ENCODE measurements at regions not wholly inside any gene's neighbourhood (a gene's known extent, or its start where the extent isn't known, plus 50 kb on each side); places are given as distances from the start of the nearest gene placed in this dataset.

DNA sequence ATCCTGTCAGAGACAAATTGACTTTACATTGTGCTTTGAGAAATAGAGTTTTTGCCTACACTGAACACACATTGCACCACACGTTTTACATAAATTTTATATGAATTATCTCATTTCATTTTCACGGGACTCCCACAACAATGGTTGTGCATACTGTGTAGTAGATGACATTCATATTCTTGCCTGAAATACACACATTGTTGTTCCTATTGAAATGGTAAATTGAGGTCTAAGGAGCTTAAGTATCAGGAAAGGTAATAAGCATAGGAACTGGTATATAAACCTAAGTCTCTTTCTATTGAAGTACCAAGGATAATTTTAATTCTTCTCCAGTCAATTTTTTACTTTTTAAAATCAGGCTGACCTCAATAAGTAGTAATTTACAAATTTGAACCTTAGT, 473.7 kb upstream of the DEPDC1 start:
- Histone ChIP-seq H3K36me3 (no peaks in the 10 kb centered on the region), H3K9me3 (ENCODE audit: low read depth) (no peaks in the 10 kb centered on the region), H3K4me3 (no peak overlapping the region), H3K27ac (no peak overlapping the region), H3K4me1 (ENCODE audit: low read depth) (peaks cover 2% of the 10 kb centered on the region), H3K27me3 (no peaks in the 10 kb centered on the region)
- DNase-seq (ENCODE audit: low read depth in 1 of 2, low spot score in 1 of 2): no peak
- TF ChIP-seq, protein P1, sequence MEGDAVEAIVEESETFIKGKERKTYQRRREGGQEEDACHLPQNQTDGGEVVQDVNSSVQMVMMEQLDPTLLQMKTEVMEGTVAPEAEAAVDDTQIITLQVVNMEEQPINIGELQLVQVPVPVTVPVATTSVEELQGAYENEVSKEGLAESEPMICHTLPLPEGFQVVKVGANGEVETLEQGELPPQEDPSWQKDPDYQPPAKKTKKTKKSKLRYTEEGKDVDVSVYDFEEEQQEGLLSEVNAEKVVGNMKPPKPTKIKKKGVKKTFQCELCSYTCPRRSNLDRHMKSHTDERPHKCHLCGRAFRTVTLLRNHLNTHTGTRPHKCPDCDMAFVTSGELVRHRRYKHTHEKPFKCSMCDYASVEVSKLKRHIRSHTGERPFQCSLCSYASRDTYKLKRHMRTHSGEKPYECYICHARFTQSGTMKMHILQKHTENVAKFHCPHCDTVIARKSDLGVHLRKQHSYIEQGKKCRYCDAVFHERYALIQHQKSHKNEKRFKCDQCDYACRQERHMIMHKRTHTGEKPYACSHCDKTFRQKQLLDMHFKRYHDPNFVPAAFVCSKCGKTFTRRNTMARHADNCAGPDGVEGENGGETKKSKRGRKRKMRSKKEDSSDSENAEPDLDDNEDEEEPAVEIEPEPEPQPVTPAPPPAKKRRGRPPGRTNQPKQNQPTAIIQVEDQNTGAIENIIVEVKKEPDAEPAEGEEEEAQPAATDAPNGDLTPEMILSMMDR (IDR thresholded peaks at IDR 0.05; ENCODE audit: low read depth, low read length): no peak

DNA sequence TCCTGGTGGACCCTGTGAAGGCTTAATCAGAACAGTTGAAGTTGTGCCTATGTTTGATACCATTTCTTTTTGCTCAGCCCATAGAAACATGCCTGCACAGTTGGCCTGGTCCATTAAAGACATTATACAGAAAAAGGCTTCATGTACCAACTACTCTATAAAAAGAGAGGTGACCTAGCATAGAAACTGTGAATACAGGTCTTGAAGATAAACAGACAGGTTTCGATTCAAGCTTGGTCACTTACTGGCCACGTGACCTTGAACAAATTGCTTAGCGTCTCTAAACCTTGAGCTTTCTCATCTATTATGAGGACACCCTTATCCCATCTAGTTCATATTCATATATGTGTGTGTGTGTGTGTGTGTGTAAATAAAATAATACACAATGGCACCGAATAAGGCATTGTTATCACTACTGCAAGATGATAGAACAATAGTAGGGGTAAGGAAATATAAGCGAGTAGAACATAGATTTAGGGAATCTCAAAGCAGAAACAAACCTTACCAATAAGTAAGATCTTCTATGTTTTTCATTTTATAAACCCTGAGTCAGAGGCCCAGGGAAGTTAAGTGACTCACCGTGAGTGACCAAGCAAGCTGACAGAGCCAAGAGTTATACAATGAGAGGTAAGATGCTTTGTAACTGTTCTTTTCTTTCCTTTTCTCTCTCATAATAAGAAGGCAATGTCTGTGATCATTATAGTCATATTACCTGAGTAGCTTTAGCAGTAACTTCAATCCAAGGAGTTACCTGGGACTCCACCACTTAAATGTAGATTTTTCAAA, 476.8 kb upstream of the DEPDC1 start:
- H3K27me3 ChIP-seq: no peaks in the 10 kb centered on the region
- peaks cover 6% of the 10 kb centered on the region for H3K4me1 ChIP-seq (ENCODE audit: low read depth)
- H3K36me3 ChIP-seq: no peaks in the 10 kb centered on the region
- H3K4me3 ChIP-seq: no peak overlapping the region
- H3K27ac ChIP-seq: no peak overlapping the region
- no peaks in the 10 kb centered on the region for H3K9me3 ChIP-seq (ENCODE audit: low read depth)
- peak in 1 of 2 donors; percentile 36 for DNase-seq (ENCODE audit: low read depth in 1 of 2, low spot score in 1 of 2)
- TF ChIP-seq, protein P1 (IDR thresholded peaks at IDR 0.05; ENCODE audit: low read depth, low read length): no peak

DNA sequence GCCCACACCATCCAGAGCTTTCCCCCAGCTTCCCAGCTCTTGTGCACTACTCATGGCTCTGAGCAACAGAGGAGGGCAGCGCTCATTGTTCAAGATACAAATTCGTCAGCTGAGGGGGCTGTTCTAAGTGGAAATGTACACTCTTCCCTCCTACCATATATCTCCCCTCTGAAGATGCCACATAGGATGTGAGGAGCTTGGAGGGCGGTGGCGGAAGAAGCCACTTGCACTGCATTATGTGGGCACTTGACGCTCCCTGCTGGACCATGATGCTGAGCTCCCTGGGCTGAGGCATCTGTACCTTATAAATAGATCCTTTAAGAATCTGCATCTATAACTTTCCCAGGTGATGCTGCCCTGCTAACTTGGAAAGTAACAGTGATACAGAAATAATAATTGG, 477.6 kb upstream of the DEPDC1 start:
- peaks cover 13% of the 10 kb centered on the region for H3K4me1 ChIP-seq (ENCODE audit: low read depth)
- no peak for DNase-seq (ENCODE audit: low read depth in 1 of 2, low spot score in 1 of 2)
- H3K27ac ChIP-seq: no peak overlapping the region
- H3K9me3 ChIP-seq (ENCODE audit: low read depth): no peaks in the 10 kb centered on the region
- no peak overlapping the region for H3K4me3 ChIP-seq
- H3K36me3 ChIP-seq: no peaks in the 10 kb centered on the region
- no peaks in the 10 kb centered on the region for H3K27me3 ChIP-seq
- TF ChIP-seq, protein P1 (IDR thresholded peaks at IDR 0.05; ENCODE audit: low read depth, low read length): no peak

DNA sequence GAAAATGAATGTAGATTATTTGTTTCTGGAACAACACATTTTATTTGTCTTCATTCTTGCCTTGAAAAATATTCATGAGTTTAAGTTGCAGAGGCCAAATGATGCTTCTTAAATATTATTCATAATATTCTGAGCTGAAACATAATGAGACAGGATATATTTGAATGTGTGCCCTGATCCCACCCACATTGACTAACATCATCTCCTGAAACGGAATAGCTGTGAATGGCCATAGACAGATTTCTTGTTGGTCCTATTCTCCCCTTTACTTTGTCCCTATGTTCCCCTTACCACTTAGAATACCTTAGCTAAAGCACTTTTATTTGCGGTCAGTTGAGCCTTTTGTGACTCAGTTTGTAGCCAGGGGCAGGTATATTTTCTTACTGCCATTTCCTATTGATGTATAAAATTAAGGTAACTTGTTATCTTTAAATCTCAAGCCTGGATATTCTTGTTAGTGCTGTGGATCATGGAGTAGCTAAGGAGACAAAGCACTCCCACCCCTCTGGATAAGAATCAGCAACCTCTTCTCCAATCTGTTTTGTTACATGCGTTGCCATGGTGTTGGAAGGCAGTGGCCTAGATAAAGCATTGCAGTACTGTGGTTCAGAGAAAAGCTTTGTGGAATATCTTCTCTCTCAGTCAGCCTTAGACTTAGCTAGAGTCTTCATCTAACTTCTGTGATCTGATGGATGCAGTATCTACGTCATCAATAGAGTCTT, 478.5 kb upstream of the DEPDC1 start:
- no peak overlapping the region for H3K27ac ChIP-seq
- peaks cover 20% of the 10 kb centered on the region for H3K4me1 ChIP-seq (ENCODE audit: low read depth)
- no peaks in the 10 kb centered on the region for H3K27me3 ChIP-seq
- peak in 1 of 2 donors; percentile 9 for DNase-seq (ENCODE audit: low read depth in 1 of 2, low spot score in 1 of 2)
- no peaks in the 10 kb centered on the region for H3K36me3 ChIP-seq
- H3K9me3 ChIP-seq (ENCODE audit: low read depth): no peaks in the 10 kb centered on the region
- H3K4me3 ChIP-seq: no peak overlapping the region
- TF ChIP-seq, protein P1 (IDR thresholded peaks at IDR 0.05; ENCODE audit: low read depth, low read length): no peak

DNA sequence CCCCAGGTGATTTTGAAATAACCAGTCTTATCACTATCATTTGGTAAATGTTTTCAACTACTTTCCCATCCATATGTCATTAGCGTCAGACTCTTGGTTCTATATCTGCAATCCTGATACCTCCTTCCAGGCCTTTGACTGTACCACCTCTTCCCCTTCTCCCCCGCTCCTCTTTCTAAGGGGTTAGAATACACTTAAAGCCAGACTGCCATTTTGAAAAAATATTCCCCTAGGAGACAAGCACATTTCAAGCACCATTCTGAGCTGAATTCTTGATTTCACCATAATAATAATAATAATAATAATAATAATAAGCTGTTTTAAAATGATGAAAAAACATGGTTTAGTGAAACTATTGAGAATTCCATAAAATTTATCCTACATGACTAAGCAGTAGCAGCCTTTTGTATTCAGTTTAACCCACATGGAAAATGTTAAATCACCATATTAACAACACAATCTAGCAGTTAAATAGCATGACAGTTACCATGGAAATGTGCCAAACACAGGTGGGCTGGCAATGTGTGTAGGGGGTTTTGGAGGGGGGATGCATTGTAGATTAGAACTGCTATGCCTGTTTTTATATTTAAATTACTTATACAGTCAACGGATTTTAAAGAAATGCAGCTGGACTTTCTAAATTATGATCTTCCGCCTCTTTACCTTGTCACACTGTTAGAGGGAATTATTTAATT, 480.2 kb upstream of the DEPDC1 start:
- H3K9me3 ChIP-seq (ENCODE audit: low read depth): no peaks in the 10 kb centered on the region
- peaks cover 20% of the 10 kb centered on the region for H3K4me1 ChIP-seq (ENCODE audit: low read depth)
- DNase-seq (ENCODE audit: low read depth in 1 of 2, low spot score in 1 of 2): no peak
- no peaks in the 10 kb centered on the region for H3K27me3 ChIP-seq
- H3K36me3 ChIP-seq: no peaks in the 10 kb centered on the region
- H3K4me3 ChIP-seq: no peak overlapping the region
- TF ChIP-seq, protein P1 (IDR thresholded peaks at IDR 0.05; ENCODE audit: low read depth, low read length): no peak
- H3K27ac ChIP-seq: no peak overlapping the region

All from cardiac muscle cell (in vitro differentiated cells and primary cell).